ENCODE measurements at regions not wholly inside any gene's neighbourhood (a gene's known extent, or its start where the extent isn't known, plus 50 kb on each side); places are given as distances from the start of the nearest gene placed in this dataset.
"Not testable (repeated sequence)": the region's sequence is repeated elsewhere in the genome, so short reads cannot be mapped to it uniquely, and the experiment has no call there.

- no peak for DNase-seq (ENCODE audit: low spot score)
These were observed 61.1 kb upstream of the SEM1 start for GRCh38 chr7:96770758-96771157.

- DNase-seq (ENCODE audit: low spot score): no peak
These were observed 62.6 kb upstream of the SEM1 start for GRCh38 chr7:96772139-96772694.

GRCh38 chr7:96773483-96773882 is 63.8 kb upstream of the SEM1 start:
- DNase-seq (ENCODE audit: low spot score): no peak

- DNase-seq (ENCODE audit: low spot score): no peak
These were observed 64.7 kb upstream of the SEM1 start for GRCh38 chr7:96774358-96774757.

GRCh38 chr7:96775046-96775445 is 65.4 kb upstream of the SEM1 start:
- DNase-seq (ENCODE audit: low spot score): no peak

- DNase-seq (ENCODE audit: low spot score): peak; percentile 22
These were observed 68.6 kb upstream of the SEM1 start for GRCh38 chr7:96778263-96778662.

- DNase-seq (ENCODE audit: low spot score): no peak
These were observed 72.3 kb upstream of the SEM1 start for GRCh38 chr7:96781919-96782318.

GRCh38 chr7:96782686-96783298 is 73.1 kb upstream of the SEM1 start:
- not testable (repeated sequence) for DNase-seq (ENCODE audit: low spot score)

GRCh38 chr7:96784597-96784996 is 75.0 kb upstream of the SEM1 start:
- DNase-seq (ENCODE audit: low spot score): no peak

GRCh38 chr7:96786261-96786997 is 76.8 kb upstream of the SEM1 start:
- DNase-seq (ENCODE audit: low spot score): no peak

GRCh38 chr7:96786998-96787395 is 77.4 kb upstream of the SEM1 start:
- no peak for DNase-seq (ENCODE audit: low spot score)

- no peak for DNase-seq (ENCODE audit: low spot score)
These were observed 80.3 kb upstream of the SEM1 start for GRCh38 chr7:96789914-96790313.

GRCh38 chr7:96792115-96792514 is 82.5 kb upstream of the SEM1 start:
- DNase-seq (ENCODE audit: low spot score): no peak

- DNase-seq (ENCODE audit: low spot score): no peak
These were observed 84.4 kb upstream of the SEM1 start for GRCh38 chr7:96794063-96794462.

- DNase-seq (ENCODE audit: low spot score): no peak
These were observed 90.5 kb upstream of the SEM1 start for GRCh38 chr7:96800122-96800521.

GRCh38 chr7:96800824-96801223 is 91.2 kb upstream of the SEM1 start:
- DNase-seq (ENCODE audit: low spot score): no peak

GRCh38 chr7:96819111-96819700 is 109.6 kb upstream of the SEM1 start:
- no peak for DNase-seq (ENCODE audit: low spot score)

- not testable (repeated sequence) for DNase-seq (ENCODE audit: low spot score)
These were observed 111.5 kb upstream of the SEM1 start for GRCh38 chr7:96821131-96821530.

GRCh38 chr7:96822824-96823223 is 113.2 kb upstream of the SEM1 start:
- DNase-seq (ENCODE audit: low spot score): no peak

GRCh38 chr7:96823274-96823673 is 113.6 kb upstream of the SEM1 start:
- no peak for DNase-seq (ENCODE audit: low spot score)

GRCh38 chr7:96824686-96825085 is 115.0 kb upstream of the SEM1 start:
- DNase-seq (ENCODE audit: low spot score): no peak

GRCh38 chr7:96825285-96825684 is 115.6 kb upstream of the SEM1 start:
- no peak for DNase-seq (ENCODE audit: low spot score)

- DNase-seq (ENCODE audit: low spot score): no peak
These were observed 116.4 kb upstream of the SEM1 start for GRCh38 chr7:96826089-96826488.
